K562 (cell line): ENCODE measurements at regions not wholly inside any gene's neighbourhood (a gene's known extent, or its start where the extent isn't known, plus 50 kb on each side); places are given as distances from the start of the nearest gene placed in this dataset.

Source experiments
- ATAC-seq: fragments of 200-7000 bp; cut with Tn5 transposase; 3 replicates; pipeline ENCODE4 v1.9.1; 2020; ENCODE audit warnings: moderate library complexity
- BruUV-seq: library from RNA; stranded (reverse); fragments of 400-500 nt; replicated peaks from 2 replicates; lab custom pipeline; 2021; lab: Mats Ljungman, UMichigan
- CTCF ChIA-PET: fragments of 300-600 bp; formaldehyde crosslinking; extraction: SDS; loops from one replicate; lab custom pipeline; 2021; ENCODE audit warnings: low intra/inter-chr PET ratio; lab: Yijun Ruan, JAX
- POLR2A ChIA-PET: fragments of 300-600, 350-650 bp; sonication (Branson Sonifier 250); formaldehyde crosslinking; extraction: SDS; loops from one replicate; lab custom pipeline; 2021; ENCODE audit warnings: antibody characterized with exemption, inconsistent platforms; lab: Yijun Ruan, JAX
- DNase-seq, 4 experiments: peaks; one replicate each; pipeline versions ENCODE4 v3.0.0 to v3.0.0-alpha.2; 2011 to 2018; ENCODE audit warnings: low spot score in 3 of 4, mixed read lengths in 3 of 4; ENCODE audit errors: extremely low read depth in 1 of 4
- FAIRE-seq: peaks from 2 replicates; lab custom pipeline; 2011; peaks lifted over from hg19 to GRCh38; lab: Jason Lieb, UNC
- H2AFZ ChIP-seq: 2 replicates; pipeline ENCODE4 v1.6.0; 2011; ENCODE audit warnings: low read depth, low read length, control low read depth, inconsistent platforms
- H3K27ac ChIP-seq: fragments of 200-600 bp; 3 replicates; pipeline ENCODE4 v1.8.0; 2011; ENCODE audit warnings: low read depth, mild to moderate bottlenecking, control low read depth, inconsistent platforms, low read length, moderate library complexity, mixed read lengths; ENCODE audit errors: extremely low read depth
- H3K27me3 ChIP-seq, 2 experiments: fragments of 300-600 bp in 1 of 2; 2 replicates in 1 of 2; 3 replicates in 1 of 2; pipeline versions ENCODE4 v1.6.0 to v1.8.0; 2011; ENCODE audit warnings: inconsistent platforms in 2 of 2, low read length in 2 of 2, mild to moderate bottlenecking in 1 of 2, mixed read lengths in 1 of 2, moderate library complexity in 1 of 2; ENCODE audit not compliant: control insufficient read depth in 2 of 2, insufficient read depth in 2 of 2
- H3K36me3 ChIP-seq: fragments of 300-600 bp; 3 replicates; pipeline ENCODE4 v1.8.0; 2011; ENCODE audit warnings: mild to moderate bottlenecking, low read length, inconsistent platforms; ENCODE audit not compliant: control insufficient read depth, insufficient read depth
- H3K4me1 ChIP-seq, 2 experiments: fragments of 200-600 bp in 1 of 2; replicated peaks in 1 of 2; 2 replicates in 1 of 2; 3 replicates in 1 of 2; pipeline versions ENCODE4 v1.5.1 to v1.8.0; 2011; ENCODE audit warnings: inconsistent platforms in 2 of 2, low read length in 2 of 2, mild to moderate bottlenecking in 1 of 2, mixed read lengths in 1 of 2, moderate library complexity in 1 of 2; ENCODE audit not compliant: control insufficient read depth in 2 of 2, insufficient read depth in 2 of 2
- H3K4me2 ChIP-seq: 2 replicates; pipeline ENCODE4 v1.6.1; 2011; ENCODE audit warnings: low read length, control low read depth, inconsistent platforms, mixed read lengths; ENCODE audit not compliant: insufficient read depth
- H3K4me3 ChIP-seq: fragments of 200-600 bp; sonication (generic), shearing (Covaris generic); 2 replicates; pipeline ENCODE4 v1.5.1; 2016; ENCODE audit warnings: control low read depth, inconsistent platforms
- H3K79me2 ChIP-seq: fragments of 200-600 bp; 3 replicates; pipeline ENCODE4 v1.8.0; 2011; ENCODE audit warnings: low read length, inconsistent platforms; ENCODE audit not compliant: control insufficient read depth, insufficient read depth
- H3K9ac ChIP-seq, 2 experiments: 2 replicates each; pipeline versions ENCODE4 v1.6.0 to v1.6.1; 2011; ENCODE audit warnings: low read depth in 2 of 2, low read length in 2 of 2, control low read depth in 1 of 2, inconsistent platforms in 1 of 2, mild to moderate bottlenecking in 1 of 2, mixed read lengths in 1 of 2; ENCODE audit not compliant: insufficient read depth in 1 of 2
- H3K9me1 ChIP-seq: one replicate; pipeline ENCODE4 v1.6.0; 2011; ENCODE audit warnings: inconsistent platforms, mild to moderate bottlenecking, low read length, moderate library complexity; ENCODE audit not compliant: control insufficient read depth, insufficient read depth
- H3K9me3 ChIP-seq: replicated peaks from 2 replicates; pipeline ENCODE4 v1.5.1; 2011; ENCODE audit warnings: low read depth, low read length, inconsistent platforms; ENCODE audit not compliant: control insufficient read depth, insufficient read depth
- H4K20me1 ChIP-seq: replicated peaks from 2 replicates; pipeline ENCODE4 v1.6.1; 2011; ENCODE audit warnings: low read length, inconsistent platforms, mixed read lengths; ENCODE audit not compliant: control insufficient read depth, insufficient read depth
- ARID1B ChIP-seq: fragments of 450-650 bp; IDR thresholded peaks from 2 replicates; pipeline ENCODE4 v1.6.1; 2016; ENCODE audit warnings: antibody characterized with exemption, mild to moderate bottlenecking, inconsistent platforms
- FOSL1 ChIP-seq: fragments of 200-800 bp; sonication (Bioruptor generic); conservative IDR thresholded peaks from 2 replicates; pipeline ENCODE4 v1.6.1; 2016; ENCODE audit warnings: missing genetic modification characterization, missing compliant biosample characterization
- MEIS2 ChIP-seq: fragments of 450-650 bp; IDR thresholded peaks from 2 replicates; pipeline ENCODE4 v1.6.1; 2014; ENCODE audit warnings: mild to moderate bottlenecking; ENCODE audit not compliant: partially characterized antibody
- POLR2AphosphoS2 ChIP-seq: IDR thresholded peaks from 2 replicates; pipeline ENCODE4 v1.6.1; 2012; ENCODE audit warnings: low read length, improper control_type of control experiment
- SRSF3 ChIP-seq: fragments of 200-400 bp; formaldehyde crosslinking; IDR thresholded peaks from 2 replicates; pipeline ENCODE4 v1.6.1; 2016; ENCODE audit warnings: mild to moderate bottlenecking, low read length, moderate library complexity; ENCODE audit not compliant: insufficient read depth
- ZNF655 ChIP-seq: fragments of 250-450 bp; sonication (Bioruptor Pico); IDR thresholded peaks from 2 replicates; pipeline ENCODE4 v1.5.0; 2021
- WGBS: fragments of 100-300 bp; shearing (Covaris generic); methylation state at CpG from one replicate; pipeline ENCODE4 v1.1.6; 2016; ENCODE audit warnings: low coverage, mixed read lengths; ENCODE audit not compliant: insufficient coverage; ENCODE audit errors: missing lambda C conversion rate; 5-methylcytosine and 5-hydroxymethylcytosine counted together
- in situ Hi-C: fragments of 300-500 bp; cut with MboI; formaldehyde crosslinking; loops from 4 replicates; pipeline ENCODE4 v1.15.0; 2018; ENCODE audit warnings: inconsistent platforms, mixed read lengths
- intact Hi-C: fragments of 100-400 bp; cut with micrococcal nuclease; formaldehyde crosslinking; loops from 2 replicates; pipeline ENCODE4 v1.14.2; 2022

- intact Hi-C loops = no loop called here
- H3K4me2 ChIP-seq = no peak overlapping the region
- H3K27me3 ChIP-seq = no peaks in the 10 kb centered on the region; a peak in 1 of 5 replicates
- no peak for ATAC-seq
- no peak overlapping the region for H3K9ac ChIP-seq
- POLR2A ChIA-PET = no interaction called here
- H3K4me1 ChIP-seq = no peaks in the 10 kb centered on the region
- no peak for TF ChIP-seq SRSF3
- TF ChIP-seq FOSL1 (tag) = 0 out of 2 replicates have a peak, but pooled peaks have one; percentile 42
- TF ChIP-seq ZNF655 (CRISPR knock-in tag) = no peak
- no peak for TF ChIP-seq POLR2AphosphoS2
- no peak for TF ChIP-seq ARID1B
- peak; percentile 29 for TF ChIP-seq MEIS2
- TF ChIP-seq, all 486 proteins: peak for 2
- FAIRE-seq (no peak), DNase-seq (no peak)
- Histone ChIP-seq H3K9me3 (no peaks in the 10 kb centered on the region), H3K4me3 (no peak overlapping the region), H4K20me1 (no peaks in the 10 kb centered on the region), H3K27ac (no peak overlapping the region), H3K79me2 (no peaks in the 10 kb centered on the region), H2AFZ (no peak overlapping the region), H3K36me3 (no peaks in the 10 kb centered on the region), H3K9me1 (no peaks in the 10 kb centered on the region)
- WGBS = 2% methylated on average over 11 of the region's 11 CpGs
- no TSS peak for BruUV-seq
- CTCF ChIA-PET = interaction anchor here (0.5 kb wide), 1 partner anchor 131 kb away, joined by 3 read pairs; no protein-coding TSS in a partner anchor
- in situ Hi-C loops = no loop called here
These were observed 377.1 kb downstream of the ACTL7B start for GRCh38 chr9:108478431-108479332.
